Hematopoietic multipotent progenitor cell treated with erythropoietin and hydrocortisone succinate and interleukin-3 and kit ligand, for 4 days (in vitro differentiated cells): ENCODE measurements at regions not wholly inside any gene's neighbourhood (a gene's known extent, or its start where the extent isn't known, plus 50 kb on each side); places are given as distances from the start of the nearest gene placed in this dataset.

Source experiments
- DNase-seq: peaks from one replicate; pipeline ENCODE4 v3.0.0-alpha.2; 2015

- DNase-seq = no peak
Measured at GRCh38 chr5:168120401-168121137, 170.9 kb upstream of the WWC1 start.

- no peak for DNase-seq
Measured at GRCh38 chr5:168121138-168121494, 170.3 kb upstream of the WWC1 start.

GRCh38 chr5:168123631-168124528 lies 167.6 kb upstream of the WWC1 start:
- peak; percentile 4 for DNase-seq

GRCh38 chr5:168125445-168126199 lies 165.8 kb upstream of the WWC1 start:
- DNase-seq = no peak

GRCh38 chr5:168126606-168127005 lies 164.8 kb upstream of the WWC1 start:
- no peak for DNase-seq

- no peak for DNase-seq
Measured at GRCh38 chr5:168128111-168128510, 163.3 kb upstream of the WWC1 start.

- no peak for DNase-seq
Measured at GRCh38 chr5:168128557-168128956, 162.9 kb upstream of the WWC1 start.

GRCh38 chr5:168131519-168131918 lies 159.9 kb upstream of the WWC1 start:
- DNase-seq = no peak

- DNase-seq = no peak
Measured at GRCh38 chr5:168132241-168132641, 159.2 kb upstream of the WWC1 start.

- no peak for DNase-seq
Measured at GRCh38 chr5:168135897-168136296, 155.5 kb upstream of the WWC1 start.

GRCh38 chr5:168136340-168136739 lies 155.1 kb upstream of the WWC1 start:
- no peak for DNase-seq

GRCh38 chr5:168137265-168137664 lies 154.2 kb upstream of the WWC1 start:
- no peak for DNase-seq

- no peak for DNase-seq
Measured at GRCh38 chr5:168140241-168140640, 151.2 kb upstream of the WWC1 start.

- no peak for DNase-seq
Measured at GRCh38 chr5:168142402-168142801, 149.0 kb upstream of the WWC1 start.

- peak; percentile 38 for DNase-seq
Measured at GRCh38 chr5:168143521-168143920, 147.9 kb upstream of the WWC1 start.

GRCh38 chr5:168147106-168147505 lies 144.3 kb upstream of the WWC1 start:
- no peak for DNase-seq

- DNase-seq = no peak
Measured at GRCh38 chr5:168147568-168148360, 143.7 kb upstream of the WWC1 start.

GRCh38 chr5:168151041-168151440 lies 140.4 kb upstream of the WWC1 start:
- no peak for DNase-seq

GRCh38 chr5:168152660-168153059 lies 138.8 kb upstream of the WWC1 start:
- no peak for DNase-seq

- DNase-seq = no peak
Measured at GRCh38 chr5:168153263-168153875, 138.1 kb upstream of the WWC1 start.

- DNase-seq = no peak
Measured at GRCh38 chr5:168153876-168154270, 137.6 kb upstream of the WWC1 start.

GRCh38 chr5:168155585-168155984 lies 135.9 kb upstream of the WWC1 start:
- DNase-seq = no peak
